IPS-15b (cell line): ENCODE measurements at regions not wholly inside any gene's neighbourhood (a gene's known extent, or its start where the extent isn't known, plus 50 kb on each side); places are given as distances from the start of the nearest gene placed in this dataset.

Experiments
- H3K27me3 ChIP-seq: one replicate; pipeline ENCODE4 v1.6.1; 2013; ENCODE audit warnings: low read length; ENCODE audit not compliant: control insufficient read depth, insufficient read depth
- H3K36me3 ChIP-seq: one replicate; pipeline ENCODE4 v1.6.1; 2013; ENCODE audit warnings: low read length; ENCODE audit not compliant: control insufficient read depth, insufficient read depth
- H3K4me1 ChIP-seq: one replicate; pipeline ENCODE4 v1.6.1; 2013; ENCODE audit warnings: mild to moderate bottlenecking, low read length; ENCODE audit not compliant: control insufficient read depth, insufficient read depth
- H3K4me3 ChIP-seq: one replicate; pipeline ENCODE4 v1.5.1; 2013; ENCODE audit warnings: low read depth, low read length
- H3K9ac ChIP-seq: one replicate; pipeline ENCODE4 v1.6.1; 2013; ENCODE audit warnings: low read depth, mild to moderate bottlenecking, low read length
- H3K9me3 ChIP-seq: one replicate; pipeline ENCODE4 v1.6.1; 2013; ENCODE audit warnings: mild to moderate bottlenecking, low read length; ENCODE audit not compliant: control insufficient read depth, insufficient read depth

GRCh38 chr6:138652824-138653223 is 120.7 kb upstream of the CCDC28A start:
- no peaks in the 10 kb centered on the region for H3K9me3 ChIP-seq
- no peaks in the 10 kb centered on the region for H3K27me3 ChIP-seq
- H3K36me3 ChIP-seq: no peaks in the 10 kb centered on the region
- no peaks in the 10 kb centered on the region for H3K4me1 ChIP-seq
- H3K9ac ChIP-seq: no peak overlapping the region
- no peak overlapping the region for H3K4me3 ChIP-seq

- no peaks in the 10 kb centered on the region for H3K9me3 ChIP-seq
- H3K36me3 ChIP-seq: no peaks in the 10 kb centered on the region
- no peak overlapping the region for H3K9ac ChIP-seq
- no peaks in the 10 kb centered on the region for H3K27me3 ChIP-seq
- no peak overlapping the region for H3K4me3 ChIP-seq
- H3K4me1 ChIP-seq: no peaks in the 10 kb centered on the region
These were observed 120.1 kb upstream of the CCDC28A start for GRCh38 chr6:138653435-138653834.

- Histone ChIP-seq H3K36me3 (no peaks in the 10 kb centered on the region), H3K9me3 (no peaks in the 10 kb centered on the region), H3K9ac (no peak overlapping the region), H3K4me1 (no peaks in the 10 kb centered on the region), H3K27me3 (no peaks in the 10 kb centered on the region), H3K4me3 (no peak overlapping the region)
These were observed 118.6 kb upstream of the CCDC28A start for GRCh38 chr6:138654715-138655634.

GRCh38 chr6:138655828-138656227 is 117.7 kb upstream of the CCDC28A start:
- H3K27me3 ChIP-seq: no peaks in the 10 kb centered on the region
- no peaks in the 10 kb centered on the region for H3K4me1 ChIP-seq
- no peaks in the 10 kb centered on the region for H3K9me3 ChIP-seq
- no peaks in the 10 kb centered on the region for H3K36me3 ChIP-seq
- H3K9ac ChIP-seq: peak overlapping the region; percentile 9
- H3K4me3 ChIP-seq: no peak overlapping the region

GRCh38 chr6:138656364-138657064 is 117.1 kb upstream of the CCDC28A start:
- H3K9ac ChIP-seq: no peak overlapping the region
- H3K27me3 ChIP-seq: no peaks in the 10 kb centered on the region
- no peak overlapping the region for H3K4me3 ChIP-seq
- H3K4me1 ChIP-seq: no peaks in the 10 kb centered on the region
- H3K36me3 ChIP-seq: no peaks in the 10 kb centered on the region
- H3K9me3 ChIP-seq: no peaks in the 10 kb centered on the region

- H3K36me3 ChIP-seq: no peaks in the 10 kb centered on the region
- H3K9me3 ChIP-seq: no peaks in the 10 kb centered on the region
- no peaks in the 10 kb centered on the region for H3K4me1 ChIP-seq
- no peak overlapping the region for H3K4me3 ChIP-seq
- H3K27me3 ChIP-seq: no peaks in the 10 kb centered on the region
- H3K9ac ChIP-seq: no peak overlapping the region
These were observed 116.5 kb upstream of the CCDC28A start for GRCh38 chr6:138657065-138657425.

- Histone ChIP-seq H3K9ac (no peak overlapping the region), H3K36me3 (no peaks in the 10 kb centered on the region), H3K27me3 (no peaks in the 10 kb centered on the region), H3K4me1 (no peaks in the 10 kb centered on the region), H3K9me3 (no peaks in the 10 kb centered on the region), H3K4me3 (no peak overlapping the region)
These were observed 113.6 kb upstream of the CCDC28A start for GRCh38 chr6:138659998-138660397.

- Histone ChIP-seq H3K9ac (no peak overlapping the region), H3K4me1 (no peaks in the 10 kb centered on the region), H3K9me3 (no peaks in the 10 kb centered on the region), H3K4me3 (no peak overlapping the region), H3K36me3 (no peaks in the 10 kb centered on the region), H3K27me3 (no peaks in the 10 kb centered on the region)
These were observed 111.1 kb upstream of the CCDC28A start for GRCh38 chr6:138662471-138662870.

GRCh38 chr6:138663892-138664291 is 109.7 kb upstream of the CCDC28A start:
- Histone ChIP-seq H3K36me3 (no peaks in the 10 kb centered on the region), H3K4me1 (no peaks in the 10 kb centered on the region)

GRCh38 chr6:138664745-138665144 is 108.8 kb upstream of the CCDC28A start:
- Histone ChIP-seq H3K4me3 (no peak overlapping the region), H3K4me1 (peaks cover 2% of the 10 kb centered on the region), H3K9me3 (no peaks in the 10 kb centered on the region), H3K36me3 (no peaks in the 10 kb centered on the region), H3K9ac (no peak overlapping the region), H3K27me3 (no peaks in the 10 kb centered on the region)

More at GRCh38 chr6:138663892-138664291, 109.7 kb upstream of the CCDC28A start:
- Histone ChIP-seq H3K9ac (no peak overlapping the region), H3K4me3 (no peak overlapping the region), H3K27me3 (no peaks in the 10 kb centered on the region), H3K9me3 (no peaks in the 10 kb centered on the region)

GRCh38 chr6:138666636-138667035 is 106.9 kb upstream of the CCDC28A start:
- no peaks in the 10 kb centered on the region for H3K27me3 ChIP-seq
- H3K4me3 ChIP-seq: no peak overlapping the region
- no peaks in the 10 kb centered on the region for H3K9me3 ChIP-seq
- peaks cover 2% of the 10 kb centered on the region for H3K4me1 ChIP-seq
- no peaks in the 10 kb centered on the region for H3K36me3 ChIP-seq
- no peak overlapping the region for H3K9ac ChIP-seq

- Histone ChIP-seq H3K9ac (no peak overlapping the region), H3K4me1 (peaks cover 2% of the 10 kb centered on the region), H3K27me3 (no peaks in the 10 kb centered on the region), H3K36me3 (no peaks in the 10 kb centered on the region), H3K9me3 (no peaks in the 10 kb centered on the region), H3K4me3 (no peak overlapping the region)
These were observed 106.2 kb upstream of the CCDC28A start for GRCh38 chr6:138667408-138667807.
